Tibial nerve (tissue), 3 donors: ENCODE measurements at regions not wholly inside any gene's neighbourhood (a gene's known extent, or its start where the extent isn't known, plus 50 kb on each side); places are given as distances from the start of the nearest gene placed in this dataset.

Experiments
- POLR2A ChIP-seq, 2 donors: fragments of 450-650 bp; IDR thresholded peaks; one replicate each; pipeline ENCODE4 v1.6.1; 2017; ENCODE audit warnings: antibody characterized with exemption in 2 of 2, mild to moderate bottlenecking in 2 of 2, moderate library complexity in 2 of 2
- TF ChIP-seq, protein P1 (sequence below), 5 experiments: fragments of 200-600 bp in 3 of 5; fragments of 450-650 bp in 2 of 5; sonication (generic) in 3 of 5; IDR thresholded peaks; one replicate each; pipeline ENCODE4 v1.5.1; 2016 to 2019; ENCODE audit warnings: antibody characterized with exemption in 5 of 5, mild to moderate bottlenecking in 3 of 5, moderate library complexity in 2 of 5

DNA sequence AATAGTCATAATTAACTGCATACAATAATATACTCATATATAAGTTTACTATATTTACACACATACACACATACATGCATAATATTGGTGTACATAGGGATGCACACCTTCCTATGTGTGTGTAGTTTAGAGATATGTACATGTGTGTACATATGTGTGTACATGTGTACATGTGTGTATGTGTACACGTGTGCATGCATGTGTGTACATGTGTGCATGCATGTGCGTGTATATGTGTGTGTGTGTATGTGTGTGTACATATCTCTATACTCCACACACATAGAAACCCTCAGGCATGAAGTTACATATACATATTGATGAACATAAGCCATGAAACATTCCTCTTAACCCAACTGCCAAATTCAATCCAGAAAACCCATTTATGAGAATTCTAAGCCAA lies 547.8 kb downstream of the TLR4 start:
- TF ChIP-seq, protein P1, sequence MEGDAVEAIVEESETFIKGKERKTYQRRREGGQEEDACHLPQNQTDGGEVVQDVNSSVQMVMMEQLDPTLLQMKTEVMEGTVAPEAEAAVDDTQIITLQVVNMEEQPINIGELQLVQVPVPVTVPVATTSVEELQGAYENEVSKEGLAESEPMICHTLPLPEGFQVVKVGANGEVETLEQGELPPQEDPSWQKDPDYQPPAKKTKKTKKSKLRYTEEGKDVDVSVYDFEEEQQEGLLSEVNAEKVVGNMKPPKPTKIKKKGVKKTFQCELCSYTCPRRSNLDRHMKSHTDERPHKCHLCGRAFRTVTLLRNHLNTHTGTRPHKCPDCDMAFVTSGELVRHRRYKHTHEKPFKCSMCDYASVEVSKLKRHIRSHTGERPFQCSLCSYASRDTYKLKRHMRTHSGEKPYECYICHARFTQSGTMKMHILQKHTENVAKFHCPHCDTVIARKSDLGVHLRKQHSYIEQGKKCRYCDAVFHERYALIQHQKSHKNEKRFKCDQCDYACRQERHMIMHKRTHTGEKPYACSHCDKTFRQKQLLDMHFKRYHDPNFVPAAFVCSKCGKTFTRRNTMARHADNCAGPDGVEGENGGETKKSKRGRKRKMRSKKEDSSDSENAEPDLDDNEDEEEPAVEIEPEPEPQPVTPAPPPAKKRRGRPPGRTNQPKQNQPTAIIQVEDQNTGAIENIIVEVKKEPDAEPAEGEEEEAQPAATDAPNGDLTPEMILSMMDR (IDR thresholded peaks at IDR 0.05) = no peak
- TF ChIP-seq POLR2A (IDR thresholded peaks at IDR 0.05) = no peak
